ENCODE measurements at regions not wholly inside any gene's neighbourhood (a gene's known extent, or its start where the extent isn't known, plus 50 kb on each side); places are given as distances from the start of the nearest gene placed in this dataset.

DNA sequence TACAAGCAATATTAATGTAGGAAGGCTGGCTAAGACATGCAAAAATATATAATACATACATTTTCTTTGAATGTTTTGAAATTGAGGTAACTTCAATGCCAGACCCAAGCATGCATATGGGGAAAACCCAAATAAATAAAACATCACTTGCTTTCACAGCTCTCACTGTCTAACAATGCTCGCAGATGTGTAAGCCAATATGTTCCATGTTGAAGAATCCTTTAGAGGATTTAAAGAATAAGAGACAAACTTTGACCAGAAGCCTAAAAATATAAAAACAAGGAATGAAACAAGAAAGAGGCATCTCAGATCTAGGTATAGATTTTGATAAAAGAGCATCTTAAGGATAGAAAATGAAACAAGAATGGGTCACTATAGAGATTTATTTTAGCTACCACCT is 354.2 kb downstream of the CDH10 start:
- TF ChIP-seq, protein P1, sequence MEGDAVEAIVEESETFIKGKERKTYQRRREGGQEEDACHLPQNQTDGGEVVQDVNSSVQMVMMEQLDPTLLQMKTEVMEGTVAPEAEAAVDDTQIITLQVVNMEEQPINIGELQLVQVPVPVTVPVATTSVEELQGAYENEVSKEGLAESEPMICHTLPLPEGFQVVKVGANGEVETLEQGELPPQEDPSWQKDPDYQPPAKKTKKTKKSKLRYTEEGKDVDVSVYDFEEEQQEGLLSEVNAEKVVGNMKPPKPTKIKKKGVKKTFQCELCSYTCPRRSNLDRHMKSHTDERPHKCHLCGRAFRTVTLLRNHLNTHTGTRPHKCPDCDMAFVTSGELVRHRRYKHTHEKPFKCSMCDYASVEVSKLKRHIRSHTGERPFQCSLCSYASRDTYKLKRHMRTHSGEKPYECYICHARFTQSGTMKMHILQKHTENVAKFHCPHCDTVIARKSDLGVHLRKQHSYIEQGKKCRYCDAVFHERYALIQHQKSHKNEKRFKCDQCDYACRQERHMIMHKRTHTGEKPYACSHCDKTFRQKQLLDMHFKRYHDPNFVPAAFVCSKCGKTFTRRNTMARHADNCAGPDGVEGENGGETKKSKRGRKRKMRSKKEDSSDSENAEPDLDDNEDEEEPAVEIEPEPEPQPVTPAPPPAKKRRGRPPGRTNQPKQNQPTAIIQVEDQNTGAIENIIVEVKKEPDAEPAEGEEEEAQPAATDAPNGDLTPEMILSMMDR (IDR thresholded peaks at IDR 0.05; ENCODE audit: unreplicated experiment): no peak
- Mint-ChIP-seq H3K27me3 (ENCODE audit: low read depth) (no peaks in the 10 kb centered on the region), H3K9me3 (peaks cover 4% of the 10 kb centered on the region), H3K4me1 (no peaks in the 10 kb centered on the region), H3K4me3 (no peak overlapping the region), H3K27ac (no peak overlapping the region), H3K36me3 (no peaks in the 10 kb centered on the region)
- no peak for DNase-seq (ENCODE audit: low spot score in 2 of 2, unreplicated experiment in 2 of 2)

DNA sequence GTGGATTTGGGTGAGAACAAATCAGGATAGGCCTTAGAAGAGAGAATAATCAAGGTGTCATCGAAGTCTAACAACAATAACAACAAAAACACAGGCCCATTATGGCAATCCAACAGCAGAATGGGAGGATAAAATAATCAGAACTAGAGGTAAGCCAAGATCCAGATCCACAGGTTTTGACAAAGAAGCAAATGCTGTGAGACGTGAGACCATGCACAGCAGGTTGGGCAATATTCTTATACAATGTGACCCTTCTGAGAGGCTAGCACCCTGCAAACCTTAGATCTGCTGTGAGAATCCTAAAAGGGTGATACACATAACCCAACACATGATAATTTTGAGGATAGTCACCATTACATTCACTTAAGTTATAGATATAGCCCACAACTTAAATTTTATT is 352.9 kb downstream of the CDH10 start:
- Mint-ChIP-seq H3K27me3 (ENCODE audit: low read depth) (no peaks in the 10 kb centered on the region), H3K9me3 (peaks cover 12% of the 10 kb centered on the region), H3K27ac (no peak overlapping the region), H3K36me3 (no peaks in the 10 kb centered on the region), H3K4me3 (no peak overlapping the region), H3K4me1 (no peaks in the 10 kb centered on the region)
- DNase-seq (ENCODE audit: low spot score in 2 of 2, unreplicated experiment in 2 of 2): no peak
- TF ChIP-seq, protein P1 (IDR thresholded peaks at IDR 0.05; ENCODE audit: unreplicated experiment): no peak

DNA sequence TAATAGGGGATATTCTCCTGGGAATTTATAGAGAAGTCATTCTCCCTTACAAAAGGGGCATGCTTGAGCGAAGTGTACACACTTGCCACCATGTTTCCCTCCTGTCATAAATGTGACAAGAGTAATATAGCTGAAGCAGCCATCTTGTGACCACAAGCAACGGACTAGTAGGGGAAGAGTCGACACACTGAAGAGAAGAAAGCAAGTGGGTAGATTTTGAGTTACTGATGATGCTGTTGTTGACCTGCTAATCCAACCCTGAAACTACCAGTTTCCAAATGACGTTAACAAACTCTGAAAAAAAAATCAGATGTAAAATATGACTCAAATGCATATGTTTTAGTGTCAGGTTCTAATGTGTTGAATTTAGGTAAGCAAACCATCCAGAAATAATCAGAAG is 350.4 kb downstream of the CDH10 start:
- H3K36me3 Mint-ChIP-seq: no peaks in the 10 kb centered on the region
- TF ChIP-seq, protein P1 (IDR thresholded peaks at IDR 0.05; ENCODE audit: unreplicated experiment): no peak
- DNase-seq (ENCODE audit: low spot score in 2 of 2, unreplicated experiment in 2 of 2): no peak
- peaks cover 12% of the 10 kb centered on the region for H3K9me3 Mint-ChIP-seq
- H3K27me3 Mint-ChIP-seq (ENCODE audit: low read depth): no peaks in the 10 kb centered on the region
- no peaks in the 10 kb centered on the region for H3K4me1 Mint-ChIP-seq
- H3K4me3 Mint-ChIP-seq: no peak overlapping the region
- H3K27ac Mint-ChIP-seq: no peak overlapping the region

DNA sequence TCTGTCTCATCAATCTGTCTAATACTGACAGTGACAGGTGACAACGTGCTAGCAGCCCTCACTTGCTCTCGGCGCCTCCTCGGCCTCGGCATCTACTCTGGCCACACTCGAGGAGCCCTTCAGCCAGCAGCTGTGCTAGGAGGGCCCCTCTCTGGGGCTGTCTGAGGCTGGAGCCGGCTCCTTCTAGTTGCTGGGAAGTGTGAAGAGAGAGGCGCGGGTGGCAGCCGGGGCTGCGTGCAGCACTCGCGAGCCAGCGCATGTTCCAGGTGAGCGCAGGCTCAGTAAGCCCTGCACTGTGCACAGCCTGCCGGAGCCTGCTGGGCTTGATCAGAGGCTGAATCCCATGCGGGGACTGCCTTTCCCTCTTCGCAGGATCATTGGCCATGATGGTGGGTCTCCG is 330.7 kb downstream of the CDH10 start:
- Mint-ChIP-seq H3K27ac (no peak overlapping the region), H3K36me3 (no peaks in the 10 kb centered on the region), H3K27me3 (ENCODE audit: low read depth) (no peaks in the 10 kb centered on the region), H3K9me3 (peaks cover 46% of the 10 kb centered on the region), H3K4me1 (no peaks in the 10 kb centered on the region), H3K4me3 (no peak overlapping the region)
- TF ChIP-seq, protein P1 (IDR thresholded peaks at IDR 0.05; ENCODE audit: unreplicated experiment): no peak
- no peak for DNase-seq (ENCODE audit: low spot score in 2 of 2, unreplicated experiment in 2 of 2)

DNA sequence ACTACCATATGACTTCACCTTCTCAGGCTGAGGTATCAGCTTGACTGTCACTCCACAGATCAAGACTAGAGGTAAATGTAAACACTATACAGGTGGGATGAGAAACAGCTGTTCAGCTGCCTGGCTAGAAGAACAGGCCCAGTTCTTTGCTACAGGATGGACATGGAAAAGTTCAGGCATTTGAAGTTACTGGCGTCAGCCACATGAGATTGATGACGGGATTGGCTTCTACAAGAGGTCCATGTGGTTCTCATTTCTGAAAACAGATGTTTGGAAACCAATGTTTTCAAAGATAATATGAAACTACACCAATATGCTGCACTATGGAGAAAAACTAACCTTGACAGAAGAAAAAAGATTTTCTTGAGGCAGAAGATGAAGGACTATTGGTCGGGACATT is 324.1 kb downstream of the CDH10 start:
- H3K36me3 Mint-ChIP-seq: no peaks in the 10 kb centered on the region
- TF ChIP-seq, protein P1 (IDR thresholded peaks at IDR 0.05; ENCODE audit: unreplicated experiment): no peak
- H3K27me3 Mint-ChIP-seq (ENCODE audit: low read depth): no peaks in the 10 kb centered on the region
- H3K4me3 Mint-ChIP-seq: no peak overlapping the region
- no peaks in the 10 kb centered on the region for H3K4me1 Mint-ChIP-seq
- no peak overlapping the region for H3K27ac Mint-ChIP-seq
- no peak for DNase-seq (ENCODE audit: low spot score in 2 of 2, unreplicated experiment in 2 of 2)
- peaks cover 15% of the 10 kb centered on the region for H3K9me3 Mint-ChIP-seq

DNA sequence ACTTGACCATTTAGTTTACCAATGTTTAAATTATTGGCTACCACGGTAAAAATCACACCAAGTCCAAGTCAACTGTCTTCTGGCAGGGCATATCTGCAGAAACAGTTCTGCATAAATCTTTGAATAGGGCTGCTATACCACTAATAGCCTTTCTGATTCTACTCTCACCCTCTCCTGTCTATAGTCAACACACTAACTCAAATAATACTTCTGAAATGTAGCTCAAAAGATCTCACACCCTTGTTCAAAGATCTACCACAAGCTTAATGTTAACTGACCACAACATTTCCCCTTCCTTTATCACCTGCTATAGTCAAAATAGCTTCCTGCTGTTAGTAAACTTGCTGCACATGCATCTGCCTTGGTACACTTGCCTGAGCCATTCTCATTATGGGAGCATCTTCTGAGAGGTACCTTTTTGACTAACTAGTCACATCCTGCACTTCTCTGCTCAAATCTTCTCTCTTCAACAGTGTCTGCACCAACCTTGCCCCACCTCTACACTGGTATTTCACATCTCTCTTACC is 319.4 kb downstream of the CDH10 start:
- no peaks in the 10 kb centered on the region for H3K4me1 Mint-ChIP-seq
- TF ChIP-seq, protein P1 (IDR thresholded peaks at IDR 0.05; ENCODE audit: unreplicated experiment): no peak
- DNase-seq (ENCODE audit: low spot score in 2 of 2, unreplicated experiment in 2 of 2): no peak
- H3K27ac Mint-ChIP-seq: no peak overlapping the region
- no peaks in the 10 kb centered on the region for H3K9me3 Mint-ChIP-seq
- H3K4me3 Mint-ChIP-seq: no peak overlapping the region
- H3K27me3 Mint-ChIP-seq (ENCODE audit: low read depth): no peaks in the 10 kb centered on the region
- H3K36me3 Mint-ChIP-seq: no peaks in the 10 kb centered on the region

All from mesothelial cell of epicardium (in vitro differentiated cells).